Sigmoid colon (tissue), 4 donors: ENCODE measurements at regions not wholly inside any gene's neighbourhood (a gene's known extent, or its start where the extent isn't known, plus 50 kb on each side); places are given as distances from the start of the nearest gene placed in this dataset.

Source experiments
- EP300 ChIP-seq, 4 donors: sonication (generic); formaldehyde crosslinking; IDR thresholded peaks; one replicate each; pipeline ENCODE4 v1.6.1; 2017; ENCODE audit warnings: antibody characterized with exemption in 4 of 4
- POLR2A ChIP-seq, 2 donors: fragments of 450-650 bp; IDR thresholded peaks; one replicate each; pipeline ENCODE4 v1.6.1; 2016; ENCODE audit warnings: antibody characterized with exemption in 2 of 2, mild to moderate bottlenecking in 2 of 2, moderate library complexity in 2 of 2
- POLR2AphosphoS5 ChIP-seq, 4 donors: sonication (generic); formaldehyde crosslinking; IDR thresholded peaks; one replicate each; pipeline ENCODE4 v1.6.1; 2017; ENCODE audit warnings: antibody characterized with exemption in 4 of 4
- TF ChIP-seq, protein P1 (sequence below), 4 experiments: fragments of 450-650 bp in 3 of 4; fragments of 200-600 bp in 1 of 4; IDR thresholded peaks; one replicate each; pipeline ENCODE4 v1.5.1; 2016 to 2019; ENCODE audit warnings: antibody characterized with exemption in 4 of 4, mild to moderate bottlenecking in 3 of 4, moderate library complexity in 2 of 4

GRCh38 chr6:138593124-138593877 lies 94.0 kb upstream of the NHSL1 start:
- TF ChIP-seq POLR2A (IDR thresholded peaks at IDR 0.05) (no peak), POLR2AphosphoS5 (IDR thresholded peaks at IDR 0.05) (peak in 3 of 4 donors; percentile 36 to 71 (median 53)), EP300 (IDR thresholded peaks at IDR 0.05) (peak in 1 of 4 donors; percentile 37)
- TF ChIP-seq, protein P1, sequence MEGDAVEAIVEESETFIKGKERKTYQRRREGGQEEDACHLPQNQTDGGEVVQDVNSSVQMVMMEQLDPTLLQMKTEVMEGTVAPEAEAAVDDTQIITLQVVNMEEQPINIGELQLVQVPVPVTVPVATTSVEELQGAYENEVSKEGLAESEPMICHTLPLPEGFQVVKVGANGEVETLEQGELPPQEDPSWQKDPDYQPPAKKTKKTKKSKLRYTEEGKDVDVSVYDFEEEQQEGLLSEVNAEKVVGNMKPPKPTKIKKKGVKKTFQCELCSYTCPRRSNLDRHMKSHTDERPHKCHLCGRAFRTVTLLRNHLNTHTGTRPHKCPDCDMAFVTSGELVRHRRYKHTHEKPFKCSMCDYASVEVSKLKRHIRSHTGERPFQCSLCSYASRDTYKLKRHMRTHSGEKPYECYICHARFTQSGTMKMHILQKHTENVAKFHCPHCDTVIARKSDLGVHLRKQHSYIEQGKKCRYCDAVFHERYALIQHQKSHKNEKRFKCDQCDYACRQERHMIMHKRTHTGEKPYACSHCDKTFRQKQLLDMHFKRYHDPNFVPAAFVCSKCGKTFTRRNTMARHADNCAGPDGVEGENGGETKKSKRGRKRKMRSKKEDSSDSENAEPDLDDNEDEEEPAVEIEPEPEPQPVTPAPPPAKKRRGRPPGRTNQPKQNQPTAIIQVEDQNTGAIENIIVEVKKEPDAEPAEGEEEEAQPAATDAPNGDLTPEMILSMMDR (IDR thresholded peaks at IDR 0.05) = no peak
